ENCODE measurements at regions not wholly inside any gene's neighbourhood (a gene's known extent, or its start where the extent isn't known, plus 50 kb on each side); places are given as distances from the start of the nearest gene placed in this dataset.

- no peak overlapping the region for H3K4me3 ChIP-seq
- H3K9ac ChIP-seq (ENCODE audit: control insufficient read depth, insufficient read depth, low read length), result no peak overlapping the region
- ChIA-PET CTCF (no interaction called here), RAD21 (ENCODE audit: unreplicated experiment) (no interaction called here), SMC1A (ENCODE audit: uncharacterized antibody, unreplicated experiment) (no interaction called here), POLR2A (no interaction called here)
- no peaks in the 10 kb centered on the region for H3K36me3 ChIP-seq (ENCODE audit: control insufficient read depth in 2 of 2, insufficient read depth in 2 of 2, low read length in 1 of 2)
- FAIRE-seq (no peak), DNase-seq (ENCODE audit: low read depth, low spot score) (no peak), ATAC-seq (no peak)
- intact Hi-C loops (cut with micrococcal nuclease; ENCODE audit: unreplicated experiment) (no loop called here), in situ Hi-C loops (cut with MboI) (no loop called here)
- H3K4me1 ChIP-seq (ENCODE audit: control insufficient read depth, insufficient read depth, low read length), result no peaks in the 10 kb centered on the region
- H3K4me2 ChIP-seq (ENCODE audit: control insufficient read depth, insufficient read depth), result no peak overlapping the region
- H3K79me2 ChIP-seq (ENCODE audit: control insufficient read depth, insufficient read depth, low read length), result no peaks in the 10 kb centered on the region
- TF ChIP-seq ZNF274 (IDR thresholded peaks at IDR 0.05; ENCODE audit: insufficient read depth, insufficient read length) (no peak), CBFB (IDR thresholded peaks at IDR 0.05; ENCODE audit: low read depth) (no peak), ZNF24 (IDR thresholded peaks at IDR 0.05) (no peak), SPI1 (IDR thresholded peaks at IDR 0.05; ENCODE audit: borderline replicate concordance, insufficient read depth, low read depth, low read length) (no peak), SIN3A (IDR thresholded peaks at IDR 0.05; ENCODE audit: low read depth, low read length) (no peak), LARP7 (IDR thresholded peaks at IDR 0.05) (no peak), CTCF (IDR thresholded peaks at IDR 0.05 in 2 of 3, conservative IDR thresholded peaks at IDR 0.05 in 1 of 3; ENCODE audit: control insufficient read depth in 2 of 3, extremely low read depth in 1 of 3, insufficient read depth in 1 of 3, low read depth in 3 of 3, low read length in 3 of 3) (no peak), KAT2A (conservative IDR thresholded peaks at IDR 0.05; ENCODE audit: control insufficient read depth, low read depth, low read length) (no peak), STAT3 (IDR thresholded peaks at IDR 0.05; ENCODE audit: low read depth, low read length) (no peak)
- H3K9me3 ChIP-seq (replicated peaks; ENCODE audit: control insufficient read depth, insufficient read depth, low read length), result no peaks in the 10 kb centered on the region
- H2AFZ ChIP-seq (ENCODE audit: control insufficient read depth, low read depth, low read length), result no peak overlapping the region
- BruUV-seq (replicated peaks), result no TSS peak
- 30% methylated on average over 2 of the region's 2 CpGs for WGBS (ENCODE audit: insufficient coverage, insufficient replicate concordance, low lambda C conversion rate, missing lambda C conversion rate)
- H4K20me1 ChIP-seq (ENCODE audit: control insufficient read depth, insufficient read depth), result no peaks in the 10 kb centered on the region
- H3K27ac ChIP-seq (ENCODE audit: control insufficient read depth, insufficient read depth), result no peak overlapping the region
- no peaks in the 10 kb centered on the region for H3K27me3 ChIP-seq (replicated peaks in 1 of 2; ENCODE audit: control insufficient read depth in 2 of 2, insufficient read depth in 2 of 2, low read length in 1 of 2)
Observed at GRCh38 chr16:64364016-64364415, 757.8 kb downstream of the CDH11 start.
